ENCODE measurements at regions not wholly inside any gene's neighbourhood (a gene's known extent, or its start where the extent isn't known, plus 50 kb on each side); places are given as distances from the start of the nearest gene placed in this dataset.
"Not testable (repeated sequence)": the region's sequence is repeated elsewhere in the genome, so short reads cannot be mapped to it uniquely, and the experiment has no call there.

- intact Hi-C loops (cut with DNase I): no loop called here
Measured at GRCh38 chr4:60443068-60443467, 757.1 kb upstream of the ADGRL3 start.

GRCh38 chr4:60443796-60444195, 756.3 kb upstream of the ADGRL3 start:
- ATAC-seq (no peak), DNase-seq (ENCODE audit: low spot score) (no peak)
- intact Hi-C loops (cut with DNase I): no loop called here

More at GRCh38 chr4:60443068-60443467, 757.1 kb upstream of the ADGRL3 start:
- ATAC-seq (no peak), DNase-seq (ENCODE audit: low spot score) (no peak)

DNA sequence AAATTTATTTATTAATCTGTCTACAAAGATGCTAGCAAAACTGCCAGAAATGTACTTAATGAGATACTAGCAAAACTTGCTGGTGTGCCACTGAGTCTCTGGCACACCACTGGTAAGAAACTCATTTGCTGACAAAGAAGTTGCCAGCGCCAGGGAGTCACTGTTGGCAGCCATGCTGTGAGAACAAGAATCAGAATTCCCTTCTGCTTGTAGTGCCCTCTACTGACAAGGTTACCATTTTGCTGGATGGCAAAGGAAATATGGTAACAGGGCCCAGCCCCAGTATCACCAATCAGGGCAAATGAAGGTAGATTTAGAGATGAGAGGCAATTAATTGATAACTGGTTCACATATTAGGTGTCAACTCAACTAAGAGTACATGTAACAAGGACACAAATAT, 750.1 kb upstream of the ADGRL3 start:
- no peak for DNase-seq (ENCODE audit: low spot score)
- intact Hi-C loops (cut with DNase I): no loop called here
- ATAC-seq: no peak

DNA sequence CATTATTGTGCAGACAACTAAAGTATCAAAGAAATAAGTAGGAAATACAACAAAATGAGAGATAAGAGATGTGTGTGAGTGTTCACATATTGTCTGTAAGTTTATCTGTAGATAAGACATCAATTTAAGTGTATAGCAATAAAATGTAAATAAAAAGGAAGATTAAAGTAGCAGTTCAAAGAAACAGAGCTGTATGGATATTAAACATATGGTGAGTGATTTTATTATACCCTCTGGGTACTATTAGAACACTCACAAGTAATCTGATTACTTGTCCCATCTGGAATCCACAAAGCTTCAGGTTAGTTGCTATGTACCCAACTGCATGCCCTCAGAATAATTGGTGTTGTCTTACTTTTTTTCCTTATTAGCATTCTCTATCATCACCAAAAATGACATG, 747.9 kb upstream of the ADGRL3 start:
- DNase-seq (ENCODE audit: low spot score): no peak
- intact Hi-C loops (cut with DNase I): no loop called here
- no peak for ATAC-seq

DNA sequence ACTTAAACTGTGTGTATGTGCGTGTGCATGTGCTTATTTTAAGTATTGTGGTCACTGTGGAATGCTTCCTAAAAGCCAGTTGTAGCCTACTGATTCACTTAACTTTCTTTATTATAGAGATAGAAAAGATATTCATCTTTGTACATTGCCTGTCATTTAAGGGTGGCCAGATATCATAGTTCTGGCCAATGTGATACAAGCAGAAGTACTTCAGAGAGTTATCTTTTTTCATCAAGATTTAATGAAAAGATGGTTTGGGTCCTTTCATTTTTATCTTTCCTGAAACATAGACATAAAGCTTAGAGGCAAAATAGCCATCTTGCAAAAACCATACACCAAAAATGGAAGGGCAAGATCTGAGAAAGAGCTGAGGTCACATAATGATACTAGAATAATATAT, 744.7 kb upstream of the ADGRL3 start:
- ATAC-seq (no peak), DNase-seq (ENCODE audit: low spot score) (no peak)
- intact Hi-C loops (cut with DNase I): no loop called here

GRCh38 chr4:60461551-60461950, 738.6 kb upstream of the ADGRL3 start:
- ATAC-seq: no peak
- intact Hi-C loops (cut with DNase I): no loop called here
- DNase-seq (ENCODE audit: low spot score): no peak

DNA sequence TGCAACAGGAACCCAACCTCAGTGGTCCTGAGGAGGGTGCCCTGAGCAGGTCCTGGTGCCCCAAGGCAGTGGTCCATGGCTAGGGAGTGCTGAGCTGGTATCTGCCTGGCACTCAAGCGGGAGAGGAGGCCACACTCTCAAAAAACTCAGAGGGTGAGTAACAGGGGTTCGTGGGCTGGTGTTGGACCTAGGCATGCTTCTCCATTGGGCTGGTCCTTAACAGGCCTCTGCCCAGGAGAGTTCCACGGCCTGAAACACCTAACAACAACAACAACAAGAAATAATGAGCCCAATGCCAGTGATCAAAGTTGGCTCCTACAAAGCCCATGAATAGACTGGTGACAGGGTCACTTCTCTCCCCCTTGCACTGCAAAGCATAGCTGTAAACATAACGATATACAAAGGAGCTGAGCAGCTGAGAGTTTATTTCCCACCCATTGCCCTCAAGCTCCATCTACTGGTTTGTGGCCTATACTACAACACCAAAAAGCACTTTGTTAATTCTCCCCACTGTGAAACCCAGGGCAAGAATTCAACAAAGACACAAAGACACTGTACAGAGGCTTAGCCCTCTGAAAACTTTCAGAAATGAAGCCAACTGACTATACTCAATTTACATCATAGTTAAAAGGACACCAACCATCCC, 736.1 kb upstream of the ADGRL3 start:
- DNase-seq (ENCODE audit: low spot score) (no peak), ATAC-seq (no peak)
- intact Hi-C loops (cut with DNase I): no loop called here

DNA sequence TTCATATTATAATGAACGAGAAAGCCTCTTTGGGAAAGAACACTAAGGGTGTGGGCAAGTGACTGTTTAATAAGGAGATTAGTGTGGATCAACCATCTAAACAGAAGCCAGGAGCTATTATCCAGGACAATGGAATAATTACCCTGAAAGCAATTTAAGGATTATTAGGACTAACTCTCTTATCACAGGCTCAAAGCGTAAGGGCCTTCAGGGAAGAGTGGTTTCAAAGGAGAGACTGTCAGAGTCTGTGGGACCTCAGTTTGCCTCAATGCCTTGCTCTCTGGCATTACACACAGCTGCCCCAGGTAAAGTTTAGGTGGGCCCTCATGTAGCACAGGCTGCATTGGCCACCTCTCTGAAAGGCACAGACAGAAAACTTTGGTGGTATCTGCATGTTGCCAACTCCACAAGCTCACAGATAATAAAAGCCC, 717.2 kb upstream of the ADGRL3 start:
- no peak for DNase-seq (ENCODE audit: low spot score)
- intact Hi-C loops (cut with DNase I): no loop called here
- ATAC-seq: no peak

GRCh38 chr4:60485276-60485675, 714.9 kb upstream of the ADGRL3 start:
- no peak for DNase-seq (ENCODE audit: low spot score)
- intact Hi-C loops (cut with DNase I): no loop called here
- ATAC-seq: no peak

DNA sequence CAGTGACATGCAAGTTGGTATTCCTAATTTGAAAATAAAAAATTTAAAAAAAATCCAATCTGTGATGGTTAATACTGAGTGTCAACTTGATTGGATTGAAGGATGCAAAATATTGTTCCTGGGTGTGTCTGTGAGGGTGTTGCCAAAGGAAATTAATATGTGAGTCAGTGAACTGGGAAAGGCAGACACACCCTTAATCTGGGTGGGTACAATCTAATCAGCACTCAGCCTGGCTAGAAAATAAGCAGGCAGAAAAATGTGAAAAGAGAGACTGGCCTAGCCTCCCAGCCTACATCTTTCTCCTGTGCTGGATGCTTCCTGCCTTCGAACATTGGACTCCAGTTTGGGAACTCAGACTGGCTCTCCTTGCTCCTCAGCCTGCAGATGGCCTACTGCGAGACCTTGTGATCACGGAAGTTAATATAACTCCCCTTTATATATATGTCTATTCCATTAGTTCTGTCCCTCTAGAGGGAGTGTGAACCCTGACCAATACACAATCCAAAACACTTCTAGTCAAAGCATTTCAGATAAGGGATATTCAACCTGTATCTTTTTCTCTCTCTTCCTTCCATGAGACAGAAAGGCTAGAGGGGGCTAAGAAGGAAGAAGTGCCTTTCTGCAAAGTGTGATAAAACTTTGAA, 712.9 kb upstream of the ADGRL3 start:
- ATAC-seq; intact Hi-C loops (cut with DNase I); DNase-seq (ENCODE audit: low spot score): not testable (repeated sequence)

GRCh38 chr4:60500810-60501209, 699.3 kb upstream of the ADGRL3 start:
- ATAC-seq: no peak
- intact Hi-C loops (cut with DNase I): no loop called here
- no peak for DNase-seq (ENCODE audit: low spot score)

- DNase-seq (ENCODE audit: low spot score) (no peak), ATAC-seq (no peak)
- intact Hi-C loops (cut with DNase I): no loop called here
Measured at GRCh38 chr4:60502733-60503132, 697.4 kb upstream of the ADGRL3 start.

GRCh38 chr4:60506061-60506460, 694.1 kb upstream of the ADGRL3 start:
- DNase-seq (ENCODE audit: low spot score) (no peak), ATAC-seq (no peak)
- intact Hi-C loops (cut with DNase I): no loop called here

DNA sequence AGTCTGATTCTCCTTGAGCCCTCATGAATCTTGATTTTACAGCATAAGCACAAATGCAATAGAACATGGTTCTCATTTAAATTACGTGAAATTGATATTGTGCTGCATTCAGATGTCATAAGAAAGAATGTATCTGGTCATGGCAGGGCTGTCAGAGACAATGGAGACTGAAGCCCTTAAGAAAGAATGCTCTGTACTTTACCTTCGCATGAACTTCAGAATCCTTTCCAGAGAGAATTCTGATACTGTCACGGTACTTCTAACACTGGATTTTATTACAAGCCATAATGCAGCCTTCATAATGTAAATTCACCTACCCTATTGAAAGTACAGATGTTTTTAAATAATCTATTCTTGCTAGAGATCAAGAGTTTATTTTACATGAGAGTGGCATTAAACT, 677.9 kb upstream of the ADGRL3 start:
- intact Hi-C loops (cut with DNase I): no loop called here
- ATAC-seq: no peak

DNA sequence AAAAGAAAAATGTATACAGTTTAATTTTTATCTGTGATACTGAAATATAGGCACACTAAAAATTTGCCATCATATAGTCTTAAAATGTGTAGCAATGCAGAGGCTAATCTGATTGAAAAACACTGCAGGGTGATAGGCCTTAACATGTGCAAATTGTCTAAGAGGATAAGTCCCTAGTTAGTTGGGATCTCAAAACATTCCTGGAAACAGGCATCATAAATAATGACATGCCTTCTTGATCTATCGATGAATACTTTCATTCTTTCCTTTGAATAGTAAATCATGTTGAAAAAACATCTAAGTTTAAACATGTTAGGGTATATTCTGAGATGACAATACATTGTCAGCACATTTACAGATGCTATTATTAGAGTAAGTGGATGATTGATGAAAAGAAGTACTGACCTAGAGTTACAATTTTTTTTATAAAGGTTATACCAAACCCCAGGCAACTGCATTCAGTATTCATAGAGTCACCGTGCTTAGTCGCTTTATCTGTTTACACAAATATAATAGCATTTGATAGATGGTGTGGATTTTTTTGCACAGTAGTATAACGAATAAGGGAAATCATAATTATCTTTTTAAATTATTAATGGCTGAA, 668.2 kb upstream of the ADGRL3 start:
- DNase-seq (ENCODE audit: low spot score) (no peak), ATAC-seq (no peak)
- intact Hi-C loops (cut with DNase I): no loop called here

More for the DNA sequence above, 677.9 kb upstream of the ADGRL3 start:
- DNase-seq (ENCODE audit: low spot score): no peak

DNA sequence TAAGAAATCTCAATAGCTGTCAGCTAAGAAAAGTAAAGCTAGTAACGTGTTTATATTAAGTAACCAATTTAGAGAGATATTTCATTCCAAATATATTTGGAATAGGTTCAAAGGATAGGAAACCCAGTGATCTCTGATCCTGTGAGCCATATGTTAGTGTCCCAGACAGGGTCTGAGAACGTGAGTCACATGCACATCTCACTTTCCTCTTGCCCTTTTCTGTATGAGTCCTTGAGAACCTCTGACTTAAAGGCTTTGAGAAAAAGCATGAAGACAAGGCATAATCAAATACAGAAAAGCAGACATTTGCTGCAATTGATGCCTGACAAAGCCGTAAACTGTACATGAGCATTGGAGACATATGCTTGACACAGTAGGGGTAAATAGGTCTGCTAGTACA, 655.1 kb upstream of the ADGRL3 start:
- intact Hi-C loops (cut with DNase I): no loop called here
- DNase-seq (ENCODE audit: low spot score) (no peak), ATAC-seq (no peak)

GRCh38 chr4:60562334-60562733, 637.8 kb upstream of the ADGRL3 start:
- ATAC-seq (no peak), DNase-seq (ENCODE audit: low spot score) (no peak)
- intact Hi-C loops (cut with DNase I): no loop called here

DNA sequence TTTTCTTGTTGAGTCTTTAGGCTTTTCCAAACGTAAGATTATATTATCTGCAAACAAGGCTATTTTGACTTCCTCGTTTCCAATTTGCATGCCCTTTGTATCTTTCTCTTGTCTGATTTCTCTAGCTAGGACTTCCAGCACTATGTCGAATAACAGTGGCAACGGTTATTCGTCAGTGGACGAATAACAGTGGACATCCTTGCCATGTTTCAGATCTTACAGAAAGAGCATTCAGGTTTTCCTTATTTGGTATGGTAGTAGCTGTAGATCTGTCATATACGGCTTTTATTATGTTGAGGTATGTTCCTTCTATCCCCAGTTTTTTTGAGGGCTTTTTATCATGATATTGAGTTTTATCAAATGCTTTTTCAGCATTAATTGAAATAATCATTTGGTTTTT, 634.6 kb upstream of the ADGRL3 start:
- intact Hi-C loops (cut with DNase I): no loop called here
- DNase-seq (ENCODE audit: low spot score): no peak

GRCh38 chr4:60575336-60575735, 624.8 kb upstream of the ADGRL3 start:
- intact Hi-C loops (cut with DNase I): loop anchor here (5.0 kb wide), 1 partner anchor 1622 kb away; no protein-coding TSS in a partner anchor
- no peak for ATAC-seq
- DNase-seq (ENCODE audit: low spot score): no peak

More for the DNA sequence above, 634.6 kb upstream of the ADGRL3 start:
- ATAC-seq: no peak

- DNase-seq (ENCODE audit: low spot score) (no peak), ATAC-seq (no peak)
- intact Hi-C loops (cut with DNase I): loop anchor here (5.0 kb wide), 1 partner anchor 1618 kb away; no protein-coding TSS in a partner anchor
Measured at GRCh38 chr4:60579335-60579734, 620.8 kb upstream of the ADGRL3 start.
